HG02938 (cell line): ENCODE measurements at regions not wholly inside any gene's neighbourhood (a gene's known extent, or its start where the extent isn't known, plus 50 kb on each side); places are given as distances from the start of the nearest gene placed in this dataset.
"Not testable (repeated sequence)": the region's sequence is repeated elsewhere in the genome, so short reads cannot be mapped to it uniquely, and the experiment has no call there.

ENCODE experiments used
- ATAC-seq: cut with Tn5 transposase; IDR thresholded peaks from one replicate; pipeline ENCODE4 v1.9.1; 2021; ENCODE audit warnings: mild to moderate bottlenecking, moderate library complexity; ENCODE audit not compliant: unreplicated experiment

- ATAC-seq, result no peak
Measured at GRCh38 chr2:31664949-31665724, 84.4 kb upstream of the SRD5A2 start.

GRCh38 chr2:31660812-31661335 lies 80.1 kb upstream of the SRD5A2 start:
- no peak for ATAC-seq

GRCh38 chr2:31660165-31660564 lies 79.4 kb upstream of the SRD5A2 start:
- no peak for ATAC-seq

GRCh38 chr2:31654241-31654640 lies 73.5 kb upstream of the SRD5A2 start:
- no peak for ATAC-seq

GRCh38 chr2:31651736-31652135 lies 71.0 kb upstream of the SRD5A2 start:
- ATAC-seq, result no peak

- no peak for ATAC-seq
Measured at GRCh38 chr2:31651267-31651666, 70.5 kb upstream of the SRD5A2 start.

GRCh38 chr2:31644551-31644950 lies 63.8 kb upstream of the SRD5A2 start:
- ATAC-seq, result no peak

- no peak for ATAC-seq
Measured at GRCh38 chr2:31642707-31643106, 62.0 kb upstream of the SRD5A2 start.

GRCh38 chr2:31632201-31632600 lies 51.5 kb upstream of the SRD5A2 start:
- not testable (repeated sequence) for ATAC-seq
